GM23248 (cell line): ENCODE measurements at regions not wholly inside any gene's neighbourhood (a gene's known extent, or its start where the extent isn't known, plus 50 kb on each side); places are given as distances from the start of the nearest gene placed in this dataset.

ENCODE experiments used
- DNase-seq: peaks from one replicate; pipeline ENCODE4 v3.0.0-alpha.2; 2015
- H2AFZ ChIP-seq: fragments of 200-600 bp; sonication (generic); 2 replicates; pipeline ENCODE4 v1.6.1; 2016; ENCODE audit warnings: antibody characterized with exemption
- H3F3A ChIP-seq: fragments of 200-600 bp; sonication (generic); 2 replicates; pipeline ENCODE4 v1.6.1; 2016; ENCODE audit warnings: mild to moderate bottlenecking, antibody characterized with exemption, mixed run types; ENCODE audit not compliant: insufficient read depth
- H3K27ac ChIP-seq: fragments of 200-600 bp; sonication (generic); 2 replicates; pipeline ENCODE4 v1.5.1; 2016; ENCODE audit warnings: mild to moderate bottlenecking
- H3K27me3 ChIP-seq: fragments of 200-600 bp; sonication (generic); replicated peaks from 2 replicates; pipeline ENCODE4 v1.6.1; 2016; ENCODE audit warnings: mild to moderate bottlenecking; ENCODE audit not compliant: insufficient read depth
- H3K36me3 ChIP-seq: fragments of 200-600 bp; sonication (generic); 2 replicates; pipeline ENCODE4 v1.6.1; 2016; ENCODE audit warnings: low read depth, mild to moderate bottlenecking
- H3K4me1 ChIP-seq: fragments of 200-600 bp; sonication (generic); 2 replicates; pipeline ENCODE4 v1.6.1; 2016; ENCODE audit warnings: mild to moderate bottlenecking; ENCODE audit not compliant: insufficient read depth
- H3K4me2 ChIP-seq: fragments of 200-600 bp; sonication (generic); one replicate; pipeline ENCODE4 v1.6.1; 2016; ENCODE audit warnings: mild to moderate bottlenecking; ENCODE audit not compliant: unreplicated experiment
- H3K4me3 ChIP-seq: fragments of 200-600 bp; sonication (generic); 2 replicates; pipeline ENCODE4 v1.5.1; 2016; ENCODE audit warnings: mild to moderate bottlenecking
- H3K79me2 ChIP-seq: fragments of 200-600 bp; sonication (generic); 2 replicates; pipeline ENCODE4 v1.6.1; 2016; ENCODE audit warnings: mild to moderate bottlenecking; ENCODE audit not compliant: insufficient read depth
- H3K9ac ChIP-seq: fragments of 200-600 bp; sonication (generic); 2 replicates; pipeline ENCODE4 v1.6.1; 2016; ENCODE audit warnings: mild to moderate bottlenecking
- H3K9me2 ChIP-seq: fragments of 200-600 bp; sonication (generic); 2 replicates; pipeline ENCODE4 v1.6.1; 2016; ENCODE audit warnings: mixed run types, mild to moderate bottlenecking, moderate library complexity; ENCODE audit not compliant: insufficient read depth
- H3K9me3 ChIP-seq: fragments of 200-600 bp; sonication (generic); one replicate; pipeline ENCODE4 v1.6.1; 2017; ENCODE audit warnings: low read depth
- H4K20me1 ChIP-seq: fragments of 200-600 bp; sonication (generic); 2 replicates; pipeline ENCODE4 v1.6.0; 2016; ENCODE audit not compliant: insufficient read depth
- EZH2 ChIP-seq: fragments of 200-600 bp; sonication (generic); IDR thresholded peaks from 2 replicates; pipeline ENCODE4 v1.6.1; 2018; ENCODE audit warnings: antibody characterized with exemption, mild to moderate bottlenecking; ENCODE audit not compliant: insufficient read depth, poor library complexity, severe bottlenecking
- EZH2phosphoT487 ChIP-seq: fragments of 200-600 bp; sonication (generic); IDR thresholded peaks from 2 replicates; pipeline ENCODE4 v1.6.1; 2018; ENCODE audit warnings: antibody characterized with exemption, moderate library complexity, mild to moderate bottlenecking, low read depth; ENCODE audit not compliant: insufficient read depth
- WGBS, 2 experiments: methylation state at CpG; one replicate each; pipeline ENCODE4 v1.1.6; 2015 to 2017; ENCODE audit warnings: low lambda C conversion rate in 2 of 2, low coverage in 1 of 2; ENCODE audit errors: missing lambda C conversion rate in 2 of 2; 5-methylcytosine and 5-hydroxymethylcytosine counted together
- in situ Hi-C: fragments of 300-500 bp; cut with MboI; formaldehyde crosslinking; loops from 2 replicates; pipeline ENCODE4 v1.15.0; 2020

GRCh38 chr13:73857106-73857505 is 277.1 kb downstream of the KLF12 start:
- Histone ChIP-seq H3K4me2 (no peak overlapping the region), H3K4me1 (no peaks in the 10 kb centered on the region), H3K9me2 (no peaks in the 10 kb centered on the region), H3K27me3 (no peaks in the 10 kb centered on the region), H3K27ac (no peak overlapping the region), H4K20me1 (no peaks in the 10 kb centered on the region), H3K36me3 (no peaks in the 10 kb centered on the region), H2AFZ (no peak overlapping the region), H3K4me3 (no peak overlapping the region), H3K79me2 (peaks cover 14% of the 10 kb centered on the region), H3F3A (0 out of 2 replicates have a peak, but pooled peaks cover 4% of the 10 kb centered on the region), H3K9me3 (no peaks in the 10 kb centered on the region), H3K9ac (no peak overlapping the region)
- TF ChIP-seq EZH2 (no peak), EZH2phosphoT487 (no peak)
- in situ Hi-C loops, result no loop called here
- DNase-seq, result no peak
- 97 to 100% methylated on average over 2 of the region's 2 CpGs for WGBS, 2 experiments

- Histone ChIP-seq H3K4me2 (no peak overlapping the region), H4K20me1 (no peaks in the 10 kb centered on the region), H3K4me1 (peaks cover 3% of the 10 kb centered on the region; the same call in 1 of the 2 replicates), H3K9me2 (no peaks in the 10 kb centered on the region), H3K27ac (no peak overlapping the region), H3K9me3 (no peaks in the 10 kb centered on the region), H2AFZ (no peak overlapping the region), H3F3A (peaks cover 22% of the 10 kb centered on the region; the same call in 1 of the 2 replicates), H3K4me3 (no peak overlapping the region), H3K9ac (no peak overlapping the region), H3K36me3 (peaks cover 5% of the 10 kb centered on the region; the same call in 1 of the 2 replicates), H3K27me3 (no peaks in the 10 kb centered on the region), H3K79me2 (peaks cover 30% of the 10 kb centered on the region)
- peak; percentile 9 for DNase-seq
- whole genome bisulfite sequencing, 2 experiments, result 83 to 88% methylated on average over 3 of the region's 3 CpGs
- in situ Hi-C loops, result no loop called here
- TF ChIP-seq EZH2, result no peak
- TF ChIP-seq EZH2phosphoT487, result no peak
These were observed 283.1 kb downstream of the KLF12 start for GRCh38 chr13:73851104-73851503.

GRCh38 chr13:73850104-73850873 is 283.9 kb downstream of the KLF12 start:
- in situ Hi-C loops, result no loop called here
- H3K79me2 ChIP-seq, result peaks cover 30% of the 10 kb centered on the region; the same call in 1 of the 2 replicates
- no peak for TF ChIP-seq EZH2
- TF ChIP-seq EZH2phosphoT487, result no peak
- no peaks in the 10 kb centered on the region for H4K20me1 ChIP-seq
- no peaks in the 10 kb centered on the region for H3K9me2 ChIP-seq
- no peak for DNase-seq
- peaks cover 22% of the 10 kb centered on the region; the same call in 1 of the 2 replicates for H3F3A ChIP-seq
- H3K9me3 ChIP-seq, result no peaks in the 10 kb centered on the region
- no peak overlapping the region for H3K27ac ChIP-seq
- no peak overlapping the region for H3K4me2 ChIP-seq
- H2AFZ ChIP-seq, result no peak overlapping the region
- WGBS, 2 experiments, result 81 to 85% methylated on average over 5 of the region's 5 CpGs
- H3K4me3 ChIP-seq, result no peak overlapping the region
- no peak overlapping the region for H3K9ac ChIP-seq
- H3K27me3 ChIP-seq, result no peaks in the 10 kb centered on the region
- H3K4me1 ChIP-seq, result peaks cover 3% of the 10 kb centered on the region
- H3K36me3 ChIP-seq, result peaks cover 5% of the 10 kb centered on the region

GRCh38 chr13:73849292-73849691 is 284.9 kb downstream of the KLF12 start:
- Histone ChIP-seq H3K4me1 (peaks cover 11% of the 10 kb centered on the region), H3F3A (peaks cover 22% of the 10 kb centered on the region; the same call in 1 of the 2 replicates), H3K79me2 (peaks cover 25% of the 10 kb centered on the region; the same call in 1 of the 2 replicates)

More at GRCh38 chr13:73849292-73849691, 284.9 kb downstream of the KLF12 start:
- Histone ChIP-seq H3K36me3 (peaks cover 5% of the 10 kb centered on the region), H3K9me2 (no peaks in the 10 kb centered on the region), H3K9me3 (no peaks in the 10 kb centered on the region), H2AFZ (no peak overlapping the region), H3K9ac (no peak overlapping the region), H4K20me1 (no peaks in the 10 kb centered on the region), H3K4me3 (no peak overlapping the region), H3K27ac (no peak overlapping the region), H3K4me2 (no peak overlapping the region), H3K27me3 (no peaks in the 10 kb centered on the region)
- TF ChIP-seq EZH2, result no peak
- no peak for TF ChIP-seq EZH2phosphoT487
- 72 to 73% methylated on average over 5 of the region's 5 CpGs for WGBS, 2 experiments
- DNase-seq, result peak; percentile 61
- in situ Hi-C loops, result loop anchor here (25.0 kb wide), 2 partner anchors 438 to 1363 kb away; no protein-coding TSS in a partner anchor
